Loucy (cell line): ENCODE measurements at regions not wholly inside any gene's neighbourhood (a gene's known extent, or its start where the extent isn't known, plus 50 kb on each side); places are given as distances from the start of the nearest gene placed in this dataset.

Experiments
- H2AFZ ChIP-seq: fragments of 200-600 bp; sonication (generic); 2 replicates; pipeline ENCODE4 v1.6.0; 2016; ENCODE audit warnings: antibody characterized with exemption, mild to moderate bottlenecking, low read length, moderate library complexity
- H3F3A ChIP-seq: fragments of 200-600 bp; 2 replicates; pipeline ENCODE4 v1.6.0; 2016; ENCODE audit warnings: antibody characterized with exemption, low read depth, mild to moderate bottlenecking
- H3K27me3 ChIP-seq: fragments of 200-600 bp; sonication (generic); 2 replicates; pipeline ENCODE4 v1.6.1; 2014; ENCODE audit warnings: low read length, mild to moderate bottlenecking; ENCODE audit not compliant: insufficient read depth, poor library complexity, severe bottlenecking
- H3K36me3 ChIP-seq: fragments of 200-600 bp; sonication (generic); 2 replicates; pipeline ENCODE4 v1.6.1; 2016; ENCODE audit warnings: low read length; ENCODE audit not compliant: insufficient read depth
- H3K4me1 ChIP-seq: fragments of 200-600 bp; sonication (generic); 2 replicates; pipeline ENCODE4 v1.5.1; 2014; ENCODE audit warnings: low read length, mild to moderate bottlenecking; ENCODE audit not compliant: insufficient read depth, poor library complexity, severe bottlenecking
- H3K4me2 ChIP-seq: fragments of 200-600 bp; sonication (generic); 2 replicates; pipeline ENCODE4 v1.6.0; 2014; ENCODE audit warnings: antibody characterized with exemption, low read length, low read depth, mild to moderate bottlenecking; ENCODE audit not compliant: poor library complexity, severe bottlenecking
- H3K4me3 ChIP-seq: fragments of 200-600 bp; sonication (generic); 2 replicates; pipeline ENCODE4 v1.5.1; 2014; ENCODE audit warnings: low read length, mild to moderate bottlenecking, mixed read lengths; ENCODE audit not compliant: poor library complexity, severe bottlenecking
- H3K79me2 ChIP-seq: fragments of 200-600 bp; sonication (generic); 2 replicates; pipeline ENCODE4 v1.6.1; 2014; ENCODE audit warnings: low read length; ENCODE audit not compliant: insufficient read depth
- H3K9ac ChIP-seq: fragments of 200-600 bp; sonication (generic); 2 replicates; pipeline ENCODE4 v1.6.0; 2014; ENCODE audit warnings: mild to moderate bottlenecking, low read depth, low read length, moderate library complexity; ENCODE audit not compliant: poor library complexity, severe bottlenecking
- H3K9me2 ChIP-seq: fragments of 200-600 bp; sonication (generic); replicated peaks from 2 replicates; pipeline ENCODE4 v1.6.1; 2016; ENCODE audit warnings: low read depth, low read length, mixed read lengths
- H3K9me3 ChIP-seq: fragments of 200-600 bp; sonication (generic); 2 replicates; pipeline ENCODE4 v1.6.1; 2014; ENCODE audit warnings: mild to moderate bottlenecking, antibody characterized with exemption, low read length, low read depth; ENCODE audit not compliant: insufficient read depth
- H4K20me1 ChIP-seq: fragments of 200-600 bp; sonication (generic); 2 replicates; pipeline ENCODE4 v1.6.0; 2014; ENCODE audit warnings: antibody characterized with exemption, low read length, mild to moderate bottlenecking; ENCODE audit not compliant: insufficient read depth, poor library complexity, severe bottlenecking
- EZH2phosphoT487 ChIP-seq: fragments of 200-600 bp; IDR thresholded peaks from 2 replicates; pipeline ENCODE4 v1.6.1; 2018; ENCODE audit warnings: antibody characterized with exemption, mild to moderate bottlenecking, moderate library complexity, borderline replicate concordance
- TF ChIP-seq, protein P1 (sequence below): fragments of 200-600 bp; sonication (generic); conservative IDR thresholded peaks from 2 replicates; pipeline ENCODE4 v1.5.1; 2014; ENCODE audit warnings: mild to moderate bottlenecking, antibody characterized with exemption, low read length

DNA sequence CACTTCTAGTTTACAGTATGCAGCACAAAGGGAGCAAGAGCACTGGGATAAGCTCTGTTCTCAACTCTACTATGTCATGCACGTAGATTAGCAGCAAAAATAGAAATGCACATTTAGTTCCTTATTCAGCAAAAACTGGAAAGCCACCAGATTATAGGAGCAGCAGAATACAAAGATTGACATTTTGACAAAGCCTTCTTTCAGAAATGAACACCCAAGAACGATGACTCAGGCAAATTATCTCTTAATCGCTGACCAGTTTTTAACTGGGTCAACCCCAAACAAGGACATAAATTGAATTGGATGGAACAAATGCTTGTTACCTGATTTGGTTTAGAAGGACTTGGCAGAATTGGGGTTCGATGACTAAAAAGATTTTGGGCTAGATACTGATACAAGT is 775.3 kb upstream of the HS3ST1 start:
- no peak overlapping the region for H2AFZ ChIP-seq
- no peaks in the 10 kb centered on the region for H3K27me3 ChIP-seq
- H3K9ac ChIP-seq = no peak overlapping the region
- H4K20me1 ChIP-seq = no peaks in the 10 kb centered on the region
- TF ChIP-seq, protein P1, sequence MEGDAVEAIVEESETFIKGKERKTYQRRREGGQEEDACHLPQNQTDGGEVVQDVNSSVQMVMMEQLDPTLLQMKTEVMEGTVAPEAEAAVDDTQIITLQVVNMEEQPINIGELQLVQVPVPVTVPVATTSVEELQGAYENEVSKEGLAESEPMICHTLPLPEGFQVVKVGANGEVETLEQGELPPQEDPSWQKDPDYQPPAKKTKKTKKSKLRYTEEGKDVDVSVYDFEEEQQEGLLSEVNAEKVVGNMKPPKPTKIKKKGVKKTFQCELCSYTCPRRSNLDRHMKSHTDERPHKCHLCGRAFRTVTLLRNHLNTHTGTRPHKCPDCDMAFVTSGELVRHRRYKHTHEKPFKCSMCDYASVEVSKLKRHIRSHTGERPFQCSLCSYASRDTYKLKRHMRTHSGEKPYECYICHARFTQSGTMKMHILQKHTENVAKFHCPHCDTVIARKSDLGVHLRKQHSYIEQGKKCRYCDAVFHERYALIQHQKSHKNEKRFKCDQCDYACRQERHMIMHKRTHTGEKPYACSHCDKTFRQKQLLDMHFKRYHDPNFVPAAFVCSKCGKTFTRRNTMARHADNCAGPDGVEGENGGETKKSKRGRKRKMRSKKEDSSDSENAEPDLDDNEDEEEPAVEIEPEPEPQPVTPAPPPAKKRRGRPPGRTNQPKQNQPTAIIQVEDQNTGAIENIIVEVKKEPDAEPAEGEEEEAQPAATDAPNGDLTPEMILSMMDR = no peak
- TF ChIP-seq EZH2phosphoT487 = no peak
- H3K4me3 ChIP-seq = no peak overlapping the region
- no peaks in the 10 kb centered on the region for H3K4me1 ChIP-seq
- H3K9me3 ChIP-seq = no peaks in the 10 kb centered on the region
- H3F3A ChIP-seq = no peaks in the 10 kb centered on the region
- H3K79me2 ChIP-seq = no peaks in the 10 kb centered on the region
- H3K9me2 ChIP-seq = no peaks in the 10 kb centered on the region
- no peaks in the 10 kb centered on the region for H3K36me3 ChIP-seq
- H3K4me2 ChIP-seq = no peak overlapping the region

DNA sequence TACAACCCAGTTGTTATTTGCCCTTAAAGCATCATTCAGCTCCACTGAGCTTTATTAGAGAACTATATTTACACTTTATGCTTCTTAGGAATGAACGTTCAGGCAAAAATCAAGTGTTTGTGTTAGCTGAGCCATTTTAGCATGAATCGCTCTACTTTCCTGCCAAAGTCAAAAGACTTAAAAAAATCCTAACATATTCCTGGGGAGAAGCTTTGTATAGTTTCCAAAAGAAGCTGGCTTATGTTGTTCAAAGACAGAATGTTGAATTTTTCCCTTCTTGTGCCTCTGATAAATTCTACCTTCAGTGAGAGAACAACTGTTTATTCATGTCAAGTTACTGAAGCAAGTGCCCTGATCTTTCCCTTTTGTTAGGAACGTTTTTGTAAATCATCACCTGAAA is 771.5 kb upstream of the HS3ST1 start:
- no peak for TF ChIP-seq EZH2phosphoT487
- TF ChIP-seq, protein P1 = no peak
- no peak overlapping the region for H3K4me2 ChIP-seq
- H3K9ac ChIP-seq = no peak overlapping the region
- H3K9me2 ChIP-seq = no peaks in the 10 kb centered on the region
- H3K4me1 ChIP-seq = no peaks in the 10 kb centered on the region
- no peaks in the 10 kb centered on the region for H3F3A ChIP-seq
- H4K20me1 ChIP-seq = no peaks in the 10 kb centered on the region
- no peaks in the 10 kb centered on the region for H3K79me2 ChIP-seq
- H3K9me3 ChIP-seq = no peaks in the 10 kb centered on the region
- H2AFZ ChIP-seq = no peak overlapping the region
- H3K27me3 ChIP-seq = no peaks in the 10 kb centered on the region
- no peaks in the 10 kb centered on the region for H3K36me3 ChIP-seq
- H3K4me3 ChIP-seq = no peak overlapping the region

DNA sequence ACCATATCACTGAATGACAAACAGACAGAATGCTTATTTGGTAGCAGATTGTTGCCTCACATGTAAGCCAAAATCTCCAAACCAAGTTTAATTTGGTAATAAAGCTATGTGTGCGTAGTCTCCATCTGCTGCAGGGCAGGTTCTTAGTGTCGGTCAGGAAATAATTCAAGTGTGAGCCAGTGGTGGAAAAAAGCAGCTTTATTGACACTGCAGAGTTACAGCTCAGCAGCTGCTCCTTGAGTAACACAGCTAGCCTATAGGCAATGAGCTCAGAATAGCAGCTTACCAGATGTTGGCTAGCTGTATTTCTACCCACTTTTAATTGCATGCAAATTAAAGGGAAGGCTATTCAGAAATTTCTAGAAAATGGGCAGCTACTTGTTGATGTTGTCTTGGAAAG is 757.8 kb upstream of the HS3ST1 start:
- H3K4me1 ChIP-seq = no peaks in the 10 kb centered on the region
- H4K20me1 ChIP-seq = no peaks in the 10 kb centered on the region
- no peak overlapping the region for H2AFZ ChIP-seq
- H3K4me2 ChIP-seq = no peak overlapping the region
- no peaks in the 10 kb centered on the region for H3K27me3 ChIP-seq
- H3K79me2 ChIP-seq = no peaks in the 10 kb centered on the region
- no peak overlapping the region for H3K9ac ChIP-seq
- H3K9me3 ChIP-seq = no peaks in the 10 kb centered on the region
- H3F3A ChIP-seq = no peaks in the 10 kb centered on the region
- TF ChIP-seq EZH2phosphoT487 = no peak
- TF ChIP-seq, protein P1 = no peak
- no peaks in the 10 kb centered on the region for H3K36me3 ChIP-seq
- H3K4me3 ChIP-seq = no peak overlapping the region
- H3K9me2 ChIP-seq = no peaks in the 10 kb centered on the region
